HG02938 (cell line): ENCODE measurements at regions not wholly inside any gene's neighbourhood (a gene's known extent, or its start where the extent isn't known, plus 50 kb on each side); places are given as distances from the start of the nearest gene placed in this dataset.
"Not testable (repeated sequence)": the region's sequence is repeated elsewhere in the genome, so short reads cannot be mapped to it uniquely, and the experiment has no call there.

Experiments
- ATAC-seq: cut with Tn5 transposase; IDR thresholded peaks from one replicate; pipeline ENCODE4 v1.9.1; 2021; ENCODE audit warnings: mild to moderate bottlenecking, moderate library complexity; ENCODE audit not compliant: unreplicated experiment

- ATAC-seq: no peak
Observed at GRCh38 chr3:159501029-159501428, 487.6 kb upstream of the IL12A start.

- no peak for ATAC-seq
Observed at GRCh38 chr3:159502986-159503385, 485.6 kb upstream of the IL12A start.

- ATAC-seq: not testable (repeated sequence)
Observed at GRCh38 chr3:159510988-159511387, 477.6 kb upstream of the IL12A start.

DNA sequence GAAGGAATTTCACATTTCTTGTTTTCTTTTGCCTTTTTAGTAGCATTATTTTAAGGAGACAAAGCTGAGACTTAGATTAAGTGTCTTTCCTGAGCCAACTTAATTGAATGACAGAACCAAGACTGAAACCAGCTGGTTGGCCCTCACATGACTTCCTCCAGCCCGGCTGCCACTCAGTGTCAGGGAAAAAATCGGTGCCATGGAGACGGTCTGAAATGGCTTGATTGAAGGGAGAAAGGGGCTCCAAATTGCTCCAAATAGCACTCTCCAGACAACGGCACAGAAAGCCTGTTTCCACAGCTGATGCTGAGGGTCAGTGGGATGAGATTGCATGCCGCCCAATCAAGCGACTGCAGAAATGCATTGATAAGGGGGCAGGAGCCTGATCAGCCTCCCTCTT, 475.2 kb upstream of the IL12A start:
- ATAC-seq: no peak

- no peak for ATAC-seq
Observed at GRCh38 chr3:159513867-159514380, 474.7 kb upstream of the IL12A start.

GRCh38 chr3:159517105-159517504, 471.5 kb upstream of the IL12A start:
- ATAC-seq: no peak

DNA sequence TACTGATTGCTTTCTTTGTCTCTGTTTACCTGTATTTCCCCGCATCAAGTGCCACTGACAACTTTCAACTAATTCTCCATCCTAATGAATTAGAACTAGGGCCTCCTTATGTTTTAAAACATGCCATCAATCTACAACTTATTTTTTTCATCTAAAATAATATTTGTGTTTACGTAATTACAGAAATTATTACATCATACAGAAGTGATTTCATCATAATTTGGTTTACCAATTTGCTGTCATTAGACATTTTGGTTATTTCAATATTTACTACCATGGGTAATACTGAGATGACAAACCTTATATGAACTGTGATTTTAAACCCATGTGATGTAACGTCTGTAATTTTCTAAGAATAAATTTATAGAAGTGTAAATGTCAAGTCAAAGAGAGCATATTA, 468.0 kb upstream of the IL12A start:
- no peak for ATAC-seq

GRCh38 chr3:159522276-159522675, 466.4 kb upstream of the IL12A start:
- ATAC-seq: no peak

GRCh38 chr3:159528251-159528895, 460.3 kb upstream of the IL12A start:
- ATAC-seq: no peak

DNA sequence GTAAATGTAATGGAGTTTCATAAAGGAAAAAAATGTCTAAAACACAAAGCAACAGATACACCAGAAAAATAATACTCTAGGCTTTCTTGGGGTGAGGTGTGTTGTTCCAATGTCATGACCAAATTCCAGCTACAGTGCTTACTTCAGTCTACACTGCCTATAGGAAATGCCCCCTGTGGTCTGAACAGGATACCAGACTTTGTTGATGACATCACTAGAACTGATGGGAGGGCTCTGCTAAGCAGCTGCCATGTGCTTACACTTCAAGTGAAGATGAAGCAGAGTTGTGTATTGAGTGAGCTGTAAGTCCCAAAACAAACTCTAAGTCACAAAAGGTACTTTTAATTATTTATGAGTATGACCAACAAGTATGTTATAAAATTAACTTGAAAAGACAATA, 456.1 kb upstream of the IL12A start:
- no peak for ATAC-seq

DNA sequence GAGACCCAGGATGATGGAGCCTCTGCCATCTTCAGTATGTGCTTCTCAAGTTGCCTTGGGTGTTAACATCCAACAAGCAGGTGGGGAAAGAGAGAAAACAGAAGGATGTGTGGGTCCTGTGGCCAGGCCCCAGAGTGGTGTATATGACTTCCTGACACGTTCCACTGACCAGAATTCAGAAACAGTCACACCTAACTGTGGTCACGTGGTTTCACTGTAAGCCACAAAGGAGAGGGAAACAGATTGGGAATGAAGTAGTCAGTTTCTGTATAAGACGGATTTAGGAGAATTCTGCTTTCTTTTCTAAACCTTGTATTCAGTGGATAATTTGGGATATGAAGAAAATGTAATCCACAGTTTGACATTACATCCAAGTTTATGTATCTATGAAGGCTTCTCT, 454.1 kb upstream of the IL12A start:
- no peak for ATAC-seq

DNA sequence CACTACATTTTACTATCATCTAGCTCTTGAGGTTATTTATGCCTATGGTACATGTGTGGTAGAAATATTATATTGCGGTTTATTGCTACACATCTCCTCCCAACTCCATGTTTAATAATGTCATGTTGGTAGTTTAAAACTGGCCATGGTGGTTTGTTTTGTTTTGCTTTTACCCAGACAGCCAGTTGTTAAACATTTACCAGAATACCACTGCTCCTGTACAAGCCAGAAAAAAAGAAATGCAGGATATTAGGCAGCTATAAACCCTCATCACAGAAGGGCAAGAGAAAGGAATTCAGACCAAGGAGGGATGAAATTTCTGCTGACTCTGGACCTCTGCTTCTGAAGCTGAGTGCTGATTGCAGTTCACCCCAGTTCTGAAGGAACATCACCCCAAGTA, 451.8 kb upstream of the IL12A start:
- ATAC-seq: no peak

- ATAC-seq: no peak
Observed at GRCh38 chr3:159538507-159538906, 450.1 kb upstream of the IL12A start.

DNA sequence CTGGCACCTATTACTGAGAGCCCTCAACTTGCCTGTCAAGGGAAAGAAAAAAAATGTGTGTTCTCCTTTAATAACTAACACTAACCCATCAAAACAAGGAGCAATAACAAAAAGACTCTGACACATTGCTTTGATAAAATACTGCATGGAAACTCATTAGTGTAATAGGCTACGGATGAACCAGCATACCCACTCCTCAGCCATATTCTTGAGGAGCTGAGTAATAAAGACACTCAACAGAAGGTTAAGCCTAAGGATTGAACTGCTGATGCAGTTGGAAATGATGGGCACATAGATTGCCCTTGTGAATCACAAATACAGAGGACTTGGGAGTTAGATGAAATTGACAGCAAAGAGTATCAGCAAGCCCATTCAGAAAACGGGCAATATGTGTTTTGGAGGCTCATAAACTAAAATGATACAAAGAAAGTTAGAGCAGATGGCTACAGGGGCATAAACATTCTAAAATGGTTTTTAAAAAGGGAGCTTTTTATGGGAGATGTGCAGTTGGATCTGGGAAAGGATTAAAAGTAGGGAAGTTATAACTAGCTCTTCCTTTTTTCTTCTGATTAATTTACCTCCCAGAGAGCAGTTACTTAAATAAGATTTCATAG, 447.6 kb upstream of the IL12A start:
- no peak for ATAC-seq

DNA sequence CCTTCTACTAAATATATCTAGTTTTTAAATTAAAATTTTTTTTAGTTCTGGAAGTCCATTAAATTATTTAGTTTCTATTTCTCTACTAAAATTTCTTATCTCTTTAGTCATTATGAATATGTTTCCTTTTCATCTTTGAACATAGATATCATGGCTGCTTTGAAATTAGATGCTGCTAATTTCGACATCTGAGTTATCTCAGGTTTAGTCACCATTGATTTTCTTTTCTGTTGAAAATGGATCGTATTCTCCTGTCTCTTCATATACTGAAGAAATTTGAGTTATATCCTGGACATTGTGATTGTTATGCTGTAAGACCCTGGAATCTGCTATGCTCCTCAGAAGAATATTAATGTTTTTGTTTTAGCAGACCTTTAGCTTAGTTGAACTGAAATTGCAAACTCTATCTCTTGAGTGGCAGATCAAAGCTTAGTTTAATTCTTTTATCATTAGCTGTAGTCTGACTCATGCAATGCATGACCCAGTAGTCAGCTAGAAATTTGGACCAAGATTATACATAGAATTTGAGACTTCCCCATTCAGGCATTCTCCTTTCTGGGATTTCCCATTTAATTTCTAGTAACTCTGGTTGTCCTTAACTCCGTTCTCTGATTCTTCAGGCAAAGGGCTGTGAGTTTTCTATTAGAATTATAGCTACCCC, 439.8 kb upstream of the IL12A start:
- no peak for ATAC-seq

- ATAC-seq: no peak
Observed at GRCh38 chr3:159555205-159555604, 433.4 kb upstream of the IL12A start.

DNA sequence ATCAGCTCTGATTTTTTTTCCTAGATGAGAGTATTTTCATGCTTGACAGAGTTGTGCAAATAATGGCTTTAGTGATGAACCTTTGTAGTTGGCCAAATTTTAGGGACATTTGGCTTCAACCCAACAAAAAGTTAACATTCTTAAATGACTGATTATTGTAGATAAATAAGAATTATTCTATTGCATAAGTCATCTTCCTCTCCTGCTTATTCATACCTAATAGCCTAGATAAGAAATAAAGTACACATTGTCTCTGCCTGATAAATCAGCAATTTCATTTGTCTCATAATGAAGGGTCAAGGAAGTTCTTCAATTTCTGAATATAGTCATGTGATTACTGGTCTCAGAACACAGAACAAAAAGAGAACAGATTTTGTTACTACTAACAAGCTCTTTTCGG, 428.9 kb upstream of the IL12A start:
- no peak for ATAC-seq

DNA sequence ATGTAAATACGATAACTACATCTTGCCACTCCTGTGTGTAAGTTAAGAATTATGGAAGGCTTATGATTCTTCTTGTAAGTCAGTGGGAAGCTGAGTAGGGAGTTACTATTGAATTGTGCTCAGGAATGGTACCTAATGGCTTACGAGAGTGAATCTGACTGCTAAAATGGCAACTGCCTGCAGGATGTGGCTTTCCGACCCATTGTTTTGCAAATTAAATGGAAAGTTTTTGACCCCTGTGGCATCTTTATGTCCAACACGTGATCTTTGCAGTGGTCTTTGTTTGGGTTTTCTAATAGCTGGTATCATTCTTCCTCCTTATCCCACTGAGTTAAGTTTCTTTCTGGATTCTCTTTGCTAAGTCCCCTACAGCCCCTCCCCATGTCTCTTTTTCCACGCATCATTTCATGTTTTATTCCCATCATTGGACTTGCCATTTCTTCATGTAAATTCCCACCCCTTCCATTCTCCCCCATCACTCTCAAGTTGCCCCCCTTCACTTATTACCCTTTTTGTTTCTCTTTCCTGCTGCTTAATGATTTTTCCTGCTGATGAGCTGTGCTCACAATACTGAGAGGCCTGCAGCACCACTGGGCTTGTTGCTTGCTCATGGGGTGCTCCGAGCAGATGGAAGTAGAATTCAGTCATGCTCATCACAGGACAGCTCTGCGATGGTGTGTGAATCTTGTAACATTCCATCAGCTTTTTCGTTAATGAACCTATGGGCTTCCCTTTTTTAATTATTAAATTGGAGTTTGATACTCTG, 428.2 kb upstream of the IL12A start:
- no peak for ATAC-seq

DNA sequence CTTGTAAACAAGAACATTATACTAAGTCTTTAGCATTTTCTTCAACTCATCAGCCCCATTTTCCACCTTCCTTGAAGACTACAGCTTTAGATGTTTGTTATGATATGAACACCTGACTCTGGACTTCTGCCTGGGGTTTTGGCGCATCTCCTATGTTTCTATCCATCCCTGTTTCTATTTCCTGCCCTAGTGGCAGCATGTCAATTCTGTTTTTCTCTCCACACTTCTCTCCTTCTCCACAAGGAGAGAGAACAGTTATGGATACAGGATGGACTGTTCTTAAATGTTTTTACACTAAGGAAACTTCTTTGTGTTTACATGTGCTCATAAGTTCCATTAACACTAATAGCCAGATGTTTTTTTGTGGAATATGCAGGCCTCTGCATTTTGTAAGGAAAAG, 423.3 kb upstream of the IL12A start:
- no peak for ATAC-seq

DNA sequence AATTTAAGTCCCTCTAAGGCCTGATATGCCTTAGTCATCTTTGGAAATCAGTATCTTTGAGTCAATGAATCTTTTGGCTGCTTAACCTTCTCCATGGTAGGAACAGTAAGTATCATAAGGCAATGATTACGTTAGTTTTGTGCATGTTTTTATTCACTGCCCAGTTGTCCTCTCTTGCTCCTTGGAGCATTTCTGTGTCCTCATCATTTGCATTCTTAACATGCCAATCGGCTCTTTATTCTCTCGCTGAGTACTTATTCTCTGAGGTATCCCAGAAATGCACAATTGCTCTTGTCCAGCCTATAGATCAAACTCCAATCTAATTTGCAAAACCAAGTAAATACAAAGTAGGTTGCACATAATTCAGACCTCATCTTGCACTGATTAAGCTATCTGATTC, 405.0 kb upstream of the IL12A start:
- no peak for ATAC-seq

GRCh38 chr3:159584421-159584820, 404.2 kb upstream of the IL12A start:
- no peak for ATAC-seq
